Mesenchymal stem cell (in vitro differentiated cells and primary cell): ENCODE measurements at regions not wholly inside any gene's neighbourhood (a gene's known extent, or its start where the extent isn't known, plus 50 kb on each side); places are given as distances from the start of the nearest gene placed in this dataset.
A peak's percentile ranks its signal among the peaks of the same experiment; 100 is the strongest.

Source experiments
- DNase-seq: peaks from one replicate; pipeline ENCODE4 v3.0.0-alpha.2; 2013
- H2AFZ ChIP-seq: one replicate; pipeline ENCODE4 v1.6.1; 2013; ENCODE audit warnings: low read depth, mild to moderate bottlenecking, control low read depth, inconsistent platforms, low read length, moderate library complexity
- H2AK5ac ChIP-seq: 2 replicates; pipeline ENCODE4 v1.6.1; 2013; ENCODE audit warnings: low read length, moderate library complexity, mild to moderate bottlenecking, inconsistent platforms; ENCODE audit not compliant: severe bottlenecking
- H2BK120ac ChIP-seq: one replicate; pipeline ENCODE4 v1.6.1; 2013; ENCODE audit warnings: low read depth, mild to moderate bottlenecking, inconsistent platforms, low read length, moderate library complexity
- H2BK12ac ChIP-seq, 2 experiments: one replicate each; pipeline ENCODE4 v1.6.1; 2013; ENCODE audit warnings: inconsistent platforms in 2 of 2, low read length in 2 of 2, mild to moderate bottlenecking in 2 of 2, moderate library complexity in 2 of 2, control low read depth in 1 of 2
- H2BK15ac ChIP-seq: one replicate; pipeline ENCODE4 v1.6.1; 2013; ENCODE audit warnings: mild to moderate bottlenecking, low read depth, inconsistent platforms; ENCODE audit not compliant: poor library complexity, severe bottlenecking
- H2BK5ac ChIP-seq: 2 replicates; pipeline ENCODE4 v1.6.1; 2013; ENCODE audit warnings: low read depth, mild to moderate bottlenecking, low read length, control low read depth, inconsistent platforms; ENCODE audit not compliant: poor library complexity, severe bottlenecking
- H3K14ac ChIP-seq, 2 experiments: one replicate each; pipeline ENCODE4 v1.6.1; 2013; ENCODE audit warnings: inconsistent platforms in 2 of 2, low read length in 2 of 2, control low read depth in 1 of 2, mild to moderate bottlenecking in 1 of 2, moderate library complexity in 1 of 2
- H3K18ac ChIP-seq, 2 experiments: one replicate each; pipeline ENCODE4 v1.6.1; 2013; ENCODE audit warnings: inconsistent platforms in 2 of 2, low read length in 2 of 2, control low read depth in 1 of 2, low read depth in 1 of 2, mild to moderate bottlenecking in 1 of 2
- H3K23ac ChIP-seq, 2 experiments: one replicate each; pipeline ENCODE4 v1.6.1; 2013; ENCODE audit warnings: inconsistent platforms in 2 of 2, low read length in 2 of 2, mild to moderate bottlenecking in 2 of 2, moderate library complexity in 2 of 2, control low read depth in 1 of 2
- H3K27ac ChIP-seq: 2 replicates; pipeline ENCODE4 v1.5.1; 2013; ENCODE audit warnings: mild to moderate bottlenecking, moderate library complexity, low read length, control low read depth, inconsistent platforms; ENCODE audit not compliant: poor library complexity, severe bottlenecking
- H3K27me3 ChIP-seq, 2 experiments: 2 replicates each; pipeline versions ENCODE4 v1.6.1 to v1.7.0; 2013; ENCODE audit warnings: low read length in 2 of 2, mild to moderate bottlenecking in 2 of 2, moderate library complexity in 2 of 2, control low read depth in 1 of 2, inconsistent platforms in 1 of 2; ENCODE audit not compliant: control insufficient read depth in 1 of 2, insufficient read depth in 1 of 2
- H3K36me3 ChIP-seq, 2 experiments: 2 replicates each; pipeline versions ENCODE4 v1.6.1 to v1.7.0; 2013; ENCODE audit warnings: low read length in 2 of 2, control low read depth in 1 of 2, inconsistent platforms in 1 of 2, low read depth in 1 of 2, mild to moderate bottlenecking in 1 of 2; ENCODE audit not compliant: insufficient read depth in 2 of 2, control insufficient read depth in 1 of 2
- H3K4ac ChIP-seq, 2 experiments: one replicate each; pipeline ENCODE4 v1.6.1; 2013; ENCODE audit warnings: inconsistent platforms in 2 of 2, low read length in 2 of 2, mild to moderate bottlenecking in 2 of 2, moderate library complexity in 2 of 2, control low read depth in 1 of 2, low read depth in 1 of 2
- H3K4me1 ChIP-seq: 2 replicates; pipeline ENCODE4 v1.6.1; 2013; ENCODE audit warnings: low read depth, low read length, control low read depth; ENCODE audit not compliant: control insufficient read depth, insufficient read depth
- H3K4me2 ChIP-seq: 2 replicates; pipeline ENCODE4 v1.6.1; 2013; ENCODE audit warnings: low read length, mild to moderate bottlenecking, inconsistent platforms; ENCODE audit not compliant: poor library complexity, severe bottlenecking
- H3K4me3 ChIP-seq, 2 experiments: 2 replicates each; pipeline versions ENCODE4 v1.5.1 to v1.7.0; 2013; ENCODE audit warnings: low read length in 2 of 2, mild to moderate bottlenecking in 2 of 2, control low read depth in 1 of 2, low read depth in 1 of 2; ENCODE audit not compliant: insufficient read depth in 1 of 2
- H3K79me1 ChIP-seq: replicated peaks from 2 replicates; pipeline ENCODE4 v1.6.1; 2013; ENCODE audit warnings: mild to moderate bottlenecking, control low read depth, low read length, inconsistent platforms; ENCODE audit not compliant: poor library complexity, severe bottlenecking
- H3K9ac ChIP-seq: 2 replicates; pipeline ENCODE4 v1.7.0; 2013; ENCODE audit warnings: mild to moderate bottlenecking, low read length, moderate library complexity
- H3K9me3 ChIP-seq: 2 replicates; pipeline ENCODE4 v1.7.0; 2013; ENCODE audit warnings: mild to moderate bottlenecking, low read length; ENCODE audit not compliant: control insufficient read depth
- H4K8ac ChIP-seq: one replicate; pipeline ENCODE4 v1.6.1; 2013; ENCODE audit warnings: inconsistent platforms, mild to moderate bottlenecking, low read length, moderate library complexity
- H4K91ac ChIP-seq: one replicate; pipeline ENCODE4 v1.6.1; 2013; ENCODE audit warnings: mild to moderate bottlenecking, low read length, inconsistent platforms
- WGBS: methylation state at CpG from one replicate; pipeline ENCODE4 v1.1.7; 2013; ENCODE audit warnings: mixed read lengths; 5-methylcytosine and 5-hydroxymethylcytosine counted together

DNA sequence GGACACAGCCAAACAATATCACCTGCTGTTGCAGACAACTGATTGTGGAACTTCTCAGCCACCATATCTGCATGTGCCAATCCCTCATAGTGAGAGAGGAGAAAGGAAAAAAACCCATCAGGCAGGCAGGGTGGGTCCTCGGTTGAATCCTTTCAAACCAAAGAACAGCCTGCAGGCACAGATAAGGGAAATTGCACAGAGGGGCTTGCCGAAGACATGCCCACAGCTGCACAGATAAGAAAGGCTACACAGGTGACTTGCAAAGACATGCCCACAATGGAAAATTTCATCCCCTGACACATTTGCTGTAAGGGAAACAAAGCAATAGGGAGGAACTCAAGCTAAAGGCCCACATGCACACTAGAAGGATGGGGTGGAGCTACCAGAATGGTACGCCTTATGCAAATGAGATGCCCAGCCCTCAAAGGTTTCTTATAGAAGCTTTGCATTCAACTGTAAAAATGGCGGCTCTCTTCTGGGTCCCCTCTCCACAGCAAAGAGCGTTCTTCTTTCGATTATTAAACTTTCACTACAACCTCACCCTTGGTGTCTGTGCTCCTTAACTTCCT is 170.0 kb upstream of the TMPO start:
- Histone ChIP-seq H3K9me3 (no peaks in the 10 kb centered on the region), H3K23ac (no peak overlapping the region), H3K27ac (no peak overlapping the region), H2AK5ac (no peak overlapping the region), H2AFZ (no peak overlapping the region), H3K27me3 (peaks cover 0 to 18% of the 10 kb centered on the region in 2 experiments), H3K79me1 (no peaks in the 10 kb centered on the region), H3K36me3 (no peaks in the 10 kb centered on the region), H2BK12ac (no peak overlapping the region), H3K4me2 (no peak overlapping the region), H3K4me1 (no peaks in the 10 kb centered on the region), H3K9ac (no peak overlapping the region), H4K8ac (no peak overlapping the region), H2BK15ac (no peak overlapping the region), H2BK120ac (no peak overlapping the region), H3K4ac (no peak overlapping the region), H4K91ac (no peak overlapping the region), H3K18ac (no peak overlapping the region), H3K4me3 (no peak overlapping the region), H2BK5ac (no peak overlapping the region), H3K14ac (no peak overlapping the region)
- no peak for DNase-seq
- WGBS = 95% methylated on average over 6 of the region's 6 CpGs

DNA sequence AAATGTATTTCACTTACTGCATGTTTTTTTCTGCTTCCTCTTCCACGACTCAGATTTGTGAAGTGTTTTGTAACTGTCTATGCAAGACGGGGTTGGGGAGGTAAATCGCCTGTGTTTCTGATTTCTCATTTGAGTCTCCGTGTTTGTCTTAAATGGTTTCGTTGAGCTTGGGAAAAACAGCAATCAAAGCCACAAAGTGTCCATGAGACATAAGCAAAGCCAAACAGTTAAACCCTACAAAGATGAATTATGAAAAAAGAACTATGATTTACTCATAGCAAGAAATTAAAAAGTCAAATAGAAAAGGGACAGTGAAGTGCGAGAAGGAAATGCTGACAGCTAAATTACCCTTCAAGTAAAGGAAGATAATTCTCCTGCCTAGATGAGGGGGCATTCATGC is 164.3 kb upstream of the TMPO start:
- no peak overlapping the region for H3K23ac ChIP-seq
- WGBS = 86% methylated on average over 4 of the region's 6 CpGs
- no peak overlapping the region for H3K9ac ChIP-seq

DNA sequence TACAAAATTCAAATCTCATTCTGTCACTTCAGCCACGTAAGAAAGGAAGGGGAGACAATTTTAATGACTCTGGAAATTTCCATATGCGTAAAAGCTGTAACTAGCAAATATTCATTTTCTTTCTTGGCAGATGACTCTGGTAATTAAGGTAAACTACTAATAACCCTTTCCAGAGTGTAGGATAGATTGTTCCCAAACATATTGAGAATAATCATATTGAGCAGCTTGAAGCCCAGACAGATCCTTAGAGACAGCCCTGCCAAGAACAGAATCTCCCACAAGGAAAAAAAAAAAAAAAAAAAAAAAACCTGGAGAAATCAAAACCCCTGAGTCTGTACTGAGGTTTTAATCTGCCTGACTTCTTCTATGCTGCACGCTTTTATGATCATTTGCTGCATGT is 163.6 kb upstream of the TMPO start:
- Histone ChIP-seq H2BK15ac (no peak overlapping the region), H3K4me1 (peaks cover 3% of the 10 kb centered on the region), H3K23ac (no peak overlapping the region), H3K27me3 (peaks cover 0 to 2% of the 10 kb centered on the region in 2 experiments), H3K18ac (no peak overlapping the region), H3K36me3 (no peaks in the 10 kb centered on the region), H3K9ac (no peak overlapping the region), H3K14ac (no peak overlapping the region), H3K9me3 (no peaks in the 10 kb centered on the region), H3K79me1 (no peaks in the 10 kb centered on the region), H4K91ac (no peak overlapping the region), H3K27ac (peak overlapping the region; percentile 53), H2BK12ac (no peak overlapping the region), H2BK5ac (no peak overlapping the region), H3K4me2 (no peak overlapping the region), H2BK120ac (no peak overlapping the region), H4K8ac (no peak overlapping the region), H3K4me3 (no peak overlapping the region), H2AK5ac (no peak overlapping the region), H2AFZ (no peak overlapping the region), H3K4ac (no peak overlapping the region)
- 100% methylated on average over 1 of the region's 3 CpGs for WGBS
- no peak for DNase-seq

More for the DNA sequence above, 164.3 kb upstream of the TMPO start:
- no peak overlapping the region for H2BK120ac ChIP-seq
- H3K18ac ChIP-seq = no peak overlapping the region
- H3K36me3 ChIP-seq = no peaks in the 10 kb centered on the region
- H3K27ac ChIP-seq = no peak overlapping the region
- H2AK5ac ChIP-seq = no peak overlapping the region
- H4K8ac ChIP-seq = no peak overlapping the region
- peaks cover 0 to 2% of the 10 kb centered on the region in 2 experiments for H3K27me3 ChIP-seq
- no peak overlapping the region for H3K4me2 ChIP-seq
- no peak overlapping the region for H3K4ac ChIP-seq
- H3K79me1 ChIP-seq = no peaks in the 10 kb centered on the region
- no peak overlapping the region for H3K4me3 ChIP-seq
- no peak overlapping the region for H3K14ac ChIP-seq
- no peak overlapping the region for H2AFZ ChIP-seq
- no peak for DNase-seq
- no peaks in the 10 kb centered on the region for H3K9me3 ChIP-seq
- H2BK12ac ChIP-seq = no peak overlapping the region
- no peak overlapping the region for H2BK15ac ChIP-seq
- no peak overlapping the region for H2BK5ac ChIP-seq
- no peak overlapping the region for H4K91ac ChIP-seq
- H3K4me1 ChIP-seq = peaks cover 3% of the 10 kb centered on the region

DNA sequence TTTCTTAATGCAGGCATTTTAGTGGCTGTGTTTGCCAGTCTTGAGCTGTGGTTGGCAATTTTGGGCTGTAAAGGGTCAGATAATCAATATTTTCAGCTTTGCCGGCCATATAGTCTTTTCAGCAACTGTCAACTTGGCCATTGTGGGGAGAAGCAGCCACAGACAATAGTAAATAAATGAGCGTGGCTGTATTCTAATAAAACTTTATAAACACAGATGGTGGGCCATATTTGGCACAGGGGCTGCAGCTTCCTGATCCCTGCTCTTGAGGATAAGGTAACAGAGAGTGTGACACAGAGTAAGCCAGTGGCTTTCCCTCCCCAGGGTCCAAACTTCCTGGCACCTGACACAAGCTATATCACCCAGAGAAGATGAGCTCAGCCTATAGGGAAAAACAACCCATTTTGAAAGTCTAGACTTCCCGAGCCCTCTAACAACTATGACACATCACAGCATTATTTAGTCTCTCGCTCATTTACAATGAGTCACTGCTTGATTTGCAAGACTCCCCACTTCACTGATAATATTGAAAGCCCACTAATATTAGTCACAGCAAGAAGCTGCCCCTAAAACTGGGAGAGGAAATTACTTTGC is 163.1 kb upstream of the TMPO start:
- WGBS = 29% methylated on average over 4 of the region's 4 CpGs
- no peak overlapping the region for H2BK120ac ChIP-seq

More for the DNA sequence above, 163.1 kb upstream of the TMPO start:
- H2AK5ac ChIP-seq = no peak overlapping the region
- H4K8ac ChIP-seq = no peak overlapping the region
- peaks cover 0 to 2% of the 10 kb centered on the region in 2 experiments for H3K27me3 ChIP-seq
- H3K18ac ChIP-seq = no peak overlapping the region
- no peak overlapping the region for H2AFZ ChIP-seq
- no peak overlapping the region for H3K4ac ChIP-seq
- H3K4me2 ChIP-seq = no peak overlapping the region
- no peak overlapping the region for H3K4me3 ChIP-seq
- no peaks in the 10 kb centered on the region for H3K79me1 ChIP-seq
- H2BK12ac ChIP-seq = no peak overlapping the region
- peak overlapping the region; percentile 77 for H3K27ac ChIP-seq
- H3K14ac ChIP-seq = no peak overlapping the region
- no peaks in the 10 kb centered on the region for H3K9me3 ChIP-seq
- H3K23ac ChIP-seq = no peak overlapping the region
- H3K9ac ChIP-seq = no peak overlapping the region
- H3K4me1 ChIP-seq = peaks cover 3% of the 10 kb centered on the region
- DNase-seq = peak; percentile 94
- H2BK15ac ChIP-seq = no peak overlapping the region
- H2BK5ac ChIP-seq = no peak overlapping the region
- no peaks in the 10 kb centered on the region for H3K36me3 ChIP-seq
- H4K91ac ChIP-seq = no peak overlapping the region
